Fibroblast of the aortic adventitia (primary cell): ENCODE measurements at regions not wholly inside any gene's neighbourhood (a gene's known extent, or its start where the extent isn't known, plus 50 kb on each side); places are given as distances from the start of the nearest gene placed in this dataset.

Experiments
- DNase-seq: peaks from one replicate; pipeline ENCODE4 v3.0.0-alpha.2; 2010; ENCODE audit warnings: low read depth
- H3K4me3 ChIP-seq: 2 replicates; pipeline ENCODE4 v1.5.1; 2011; ENCODE audit warnings: low read depth, mild to moderate bottlenecking, control low read depth, low read length, moderate library complexity
- CTCF ChIP-seq: IDR thresholded peaks from 2 replicates; pipeline ENCODE4 v1.5.1; 2011; ENCODE audit warnings: mild to moderate bottlenecking, low read length, control low read depth, inconsistent platforms; ENCODE audit not compliant: insufficient read depth

- H3K4me3 ChIP-seq = no peak overlapping the region
- no peak for DNase-seq
- TF ChIP-seq CTCF = no peak
Measured at GRCh38 chr3:95965704-95966336, 848.6 kb upstream of the EPHA6 start.

GRCh38 chr3:95971573-95971972 lies 842.8 kb upstream of the EPHA6 start:
- DNase-seq = peak; percentile 49
- H3K4me3 ChIP-seq = no peak overlapping the region
- no peak for TF ChIP-seq CTCF

- no peak for TF ChIP-seq CTCF
- no peak overlapping the region for H3K4me3 ChIP-seq
- no peak for DNase-seq
Measured at GRCh38 chr3:95994338-95994737, 820.1 kb upstream of the EPHA6 start.

DNA sequence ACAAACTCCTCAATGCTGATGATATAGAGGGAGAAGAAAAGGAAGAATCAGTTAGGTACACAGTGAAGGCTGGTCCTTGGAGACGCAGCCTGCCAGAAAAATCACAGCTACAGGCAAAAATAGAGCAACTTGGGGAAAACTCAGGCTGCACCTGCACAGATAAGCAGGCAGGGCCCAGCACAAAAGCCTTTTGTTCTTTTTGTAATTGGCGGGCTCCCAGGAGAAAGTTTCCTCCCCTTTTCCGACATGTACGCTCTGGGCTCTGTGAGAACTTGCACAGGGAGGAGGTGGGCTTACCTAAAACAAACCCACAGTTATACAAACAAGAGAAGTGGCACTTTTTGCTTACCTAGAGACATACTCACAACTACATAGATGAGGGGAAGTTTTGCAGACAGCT lies 813.4 kb upstream of the EPHA6 start:
- DNase-seq = no peak
- TF ChIP-seq CTCF = no peak
- no peak overlapping the region for H3K4me3 ChIP-seq

GRCh38 chr3:96007650-96008195 lies 806.7 kb upstream of the EPHA6 start:
- no peak overlapping the region for H3K4me3 ChIP-seq
- DNase-seq = no peak
- no peak for TF ChIP-seq CTCF

GRCh38 chr3:96012939-96013338 lies 801.5 kb upstream of the EPHA6 start:
- H3K4me3 ChIP-seq = no peak overlapping the region
- no peak for TF ChIP-seq CTCF

DNA sequence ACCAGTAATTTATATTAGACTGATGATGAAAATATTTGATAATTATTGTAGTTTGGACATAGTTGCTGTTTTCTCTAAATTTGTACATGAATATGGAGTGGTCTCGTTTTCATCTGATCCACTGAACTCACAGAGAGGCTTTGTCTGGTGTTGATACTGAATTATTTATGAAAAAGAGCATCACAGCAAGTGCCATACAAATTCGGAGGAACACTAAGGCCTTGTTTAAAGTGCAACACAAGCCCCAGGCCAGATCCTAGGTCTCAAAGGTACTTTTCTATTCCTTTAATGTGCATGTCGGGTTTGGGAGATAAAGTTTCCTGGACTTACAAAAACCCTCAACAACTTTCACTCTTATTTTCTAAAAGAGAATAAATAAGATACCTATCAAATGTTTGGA lies 796.8 kb upstream of the EPHA6 start:
- no peak for DNase-seq
- no peak overlapping the region for H3K4me3 ChIP-seq
- TF ChIP-seq CTCF = no peak

More at GRCh38 chr3:96012939-96013338, 801.5 kb upstream of the EPHA6 start:
- no peak for DNase-seq
